AG04449 (cell line): ENCODE measurements at regions not wholly inside any gene's neighbourhood (a gene's known extent, or its start where the extent isn't known, plus 50 kb on each side); places are given as distances from the start of the nearest gene placed in this dataset.
"Not testable (repeated sequence)": the region's sequence is repeated elsewhere in the genome, so short reads cannot be mapped to it uniquely, and the experiment has no call there.

Experiments
- CTCF ChIA-PET: fragments of 350-600 bp; formaldehyde crosslinking; extraction: SDS; loops from one replicate; lab custom pipeline; 2021; ENCODE audit warnings: antibody characterized with exemption; lab: Yijun Ruan, JAX
- POLR2A ChIA-PET: fragments of 400-600, 350-600 bp; formaldehyde crosslinking; extraction: SDS; loops from one replicate; lab custom pipeline; 2020; ENCODE audit warnings: antibody characterized with exemption, inconsistent platforms; lab: Yijun Ruan, JAX
- DNase-seq: peaks from one replicate; pipeline ENCODE4 v3.0.0-alpha.2; 2010; ENCODE audit warnings: low read depth, low spot score
- H3K4me3 ChIP-seq: 2 replicates; pipeline ENCODE4 v1.5.1; 2011; ENCODE audit warnings: low read depth, mild to moderate bottlenecking, control low read depth, low read length
- CTCF ChIP-seq: IDR thresholded peaks from one replicate; pipeline ENCODE4 v1.5.1; 2011; ENCODE audit warnings: mild to moderate bottlenecking, moderate library complexity, low read length, control low read depth, inconsistent platforms; ENCODE audit not compliant: insufficient read depth; ENCODE audit errors: missing control alignments

GRCh38 chr5:128844354-128844923 lies 120.8 kb upstream of the SLC27A6 start:
- no peak for DNase-seq
- CTCF ChIA-PET = interaction anchor here (0.6 to 2.0 kb wide), 11 partner anchors 11 to 633 kb away, joined by 3 to 10 read pairs (median 4); no protein-coding TSS in a partner anchor

GRCh38 chr5:128850049-128850448 lies 115.2 kb upstream of the SLC27A6 start:
- no peak for DNase-seq
- ChIA-PET CTCF (no interaction called here), POLR2A (no interaction called here)
- no peak overlapping the region for H3K4me3 ChIP-seq
- no peak for TF ChIP-seq CTCF

More at GRCh38 chr5:128844354-128844923, 120.8 kb upstream of the SLC27A6 start:
- TF ChIP-seq CTCF = peak; percentile 8
- POLR2A ChIA-PET = no interaction called here
- no peak overlapping the region for H3K4me3 ChIP-seq

DNA sequence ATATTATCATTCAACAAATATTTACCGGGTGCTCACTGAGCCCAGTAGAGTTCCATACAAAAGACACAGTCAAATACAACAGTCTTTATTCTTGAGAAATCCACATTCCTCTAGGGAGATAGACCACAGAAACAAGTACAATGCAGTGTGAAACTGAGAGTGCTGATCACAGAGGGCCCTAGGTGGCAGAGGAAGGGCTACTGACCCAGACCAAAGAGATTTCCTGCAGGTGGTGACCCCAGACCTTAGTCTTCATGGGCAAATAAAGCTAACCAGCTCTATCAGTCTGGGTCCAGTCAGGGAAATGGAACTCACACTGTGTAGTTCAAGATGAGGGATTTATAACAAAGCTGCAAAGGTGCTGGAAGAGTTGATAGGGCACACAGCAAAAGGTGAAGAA lies 110.4 kb upstream of the SLC27A6 start:
- no peak for DNase-seq
- TF ChIP-seq CTCF = no peak
- H3K4me3 ChIP-seq = no peak overlapping the region
- POLR2A ChIA-PET = no interaction called here
- CTCF ChIA-PET = interaction anchor here (0.9 to 1.2 kb wide), 4 partner anchors 8 to 17 kb away, joined by 3 to 4 read pairs (median 3); no protein-coding TSS in a partner anchor

DNA sequence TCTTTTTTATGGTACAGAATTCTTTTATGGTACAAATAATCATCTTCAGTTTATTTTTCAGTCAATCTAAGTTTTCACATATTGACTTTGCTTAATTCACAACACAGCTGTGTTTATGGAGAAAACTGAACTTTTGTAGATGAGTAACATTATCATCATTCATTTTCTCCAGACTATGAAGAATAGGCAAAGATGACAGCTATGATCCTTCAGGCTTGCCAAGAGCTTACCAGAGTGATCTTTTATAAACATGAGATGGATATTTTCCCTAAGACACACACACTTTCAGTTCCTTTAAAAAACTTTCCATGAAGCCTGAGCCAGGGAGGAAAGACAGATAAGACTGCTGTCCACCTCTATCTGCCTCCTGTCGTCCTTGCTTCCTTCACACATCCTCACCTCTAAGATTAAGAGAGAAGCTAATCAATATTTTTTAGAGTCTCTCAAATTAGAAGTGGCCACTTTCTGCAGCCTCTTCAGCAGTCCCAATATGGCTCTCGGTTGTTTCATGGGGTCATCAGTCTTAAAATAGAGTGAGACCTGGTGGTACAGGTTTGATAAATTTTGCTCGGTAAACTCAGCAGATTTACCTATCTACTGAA lies 108.1 kb upstream of the SLC27A6 start:
- TF ChIP-seq CTCF = no peak
- DNase-seq = no peak
- CTCF ChIA-PET = no interaction called here
- no peak overlapping the region for H3K4me3 ChIP-seq
- POLR2A ChIA-PET = interaction anchor here (0.8 kb wide), 1 partner anchor 630 kb away, joined by 3 read pairs; no protein-coding TSS in a partner anchor

GRCh38 chr5:128858995-128859394 lies 106.3 kb upstream of the SLC27A6 start:
- POLR2A ChIA-PET = no interaction called here

DNA sequence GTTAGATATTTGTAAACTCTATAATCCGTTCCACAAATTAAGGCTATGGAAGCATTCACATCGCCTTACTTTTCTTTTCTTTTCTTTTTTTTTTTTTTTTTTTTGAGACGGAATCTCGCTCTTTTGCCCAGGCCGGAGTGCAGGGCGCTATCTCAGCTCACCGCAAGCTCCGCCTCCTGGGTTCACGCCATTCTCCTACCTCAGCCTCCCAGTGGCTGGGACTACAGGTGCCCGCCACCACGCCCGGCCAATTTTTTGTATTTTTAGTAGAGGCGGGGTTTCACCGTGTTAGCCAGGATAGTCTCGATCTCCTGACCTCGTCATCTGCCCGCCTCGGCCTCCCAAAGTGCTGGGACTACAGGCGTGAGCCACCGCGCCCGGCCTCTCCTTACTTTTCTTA lies 104.1 kb upstream of the SLC27A6 start:
- H3K4me3 ChIP-seq, POLR2A ChIA-PET, DNase-seq, CTCF ChIA-PET: not testable (repeated sequence)

More at GRCh38 chr5:128858995-128859394, 106.3 kb upstream of the SLC27A6 start:
- no peak overlapping the region for H3K4me3 ChIP-seq
- no peak for TF ChIP-seq CTCF
- DNase-seq = no peak
- CTCF ChIA-PET = no interaction called here
